ENCODE measurements at regions not wholly inside any gene's neighbourhood (a gene's known extent, or its start where the extent isn't known, plus 50 kb on each side); places are given as distances from the start of the nearest gene placed in this dataset.
A peak's percentile ranks its signal among the peaks of the same experiment; 100 is the strongest.

GRCh38 chr16:55242667-55243066, 81.3 kb upstream of the IRX6 start:
- no peak for DNase-seq

- DNase-seq = no peak
Measured at GRCh38 chr16:55248058-55248457, 75.9 kb upstream of the IRX6 start.

- DNase-seq = no peak
Measured at GRCh38 chr16:55248494-55248893, 75.5 kb upstream of the IRX6 start.

GRCh38 chr16:55249361-55249760, 74.6 kb upstream of the IRX6 start:
- no peak for DNase-seq

- no peak for DNase-seq
Measured at GRCh38 chr16:55249936-55250335, 74.1 kb upstream of the IRX6 start.

- DNase-seq = no peak
Measured at GRCh38 chr16:55250701-55251100, 73.3 kb upstream of the IRX6 start.

GRCh38 chr16:55251151-55251550, 72.9 kb upstream of the IRX6 start:
- no peak for DNase-seq

GRCh38 chr16:55252577-55252976, 71.4 kb upstream of the IRX6 start:
- DNase-seq = no peak

GRCh38 chr16:55253987-55254386, 70.0 kb upstream of the IRX6 start:
- DNase-seq = no peak

GRCh38 chr16:55255733-55256282, 68.2 kb upstream of the IRX6 start:
- DNase-seq = peak; percentile 42

- DNase-seq = no peak
Measured at GRCh38 chr16:55256412-55257016, 67.5 kb upstream of the IRX6 start.

- peak; percentile 73 for DNase-seq
Measured at GRCh38 chr16:55257966-55258613, 65.9 kb upstream of the IRX6 start.

- DNase-seq = no peak
Measured at GRCh38 chr16:55261301-55261700, 62.7 kb upstream of the IRX6 start.

- DNase-seq = no peak
Measured at GRCh38 chr16:55263271-55264250, 60.4 kb upstream of the IRX6 start.

GRCh38 chr16:55264949-55265348, 59.1 kb upstream of the IRX6 start:
- DNase-seq = no peak

- DNase-seq = no peak
Measured at GRCh38 chr16:55265926-55266325, 58.1 kb upstream of the IRX6 start.

GRCh38 chr16:55271945-55272513, 52.0 kb upstream of the IRX6 start:
- DNase-seq = no peak

- DNase-seq = no peak
Measured at GRCh38 chr16:55272744-55273143, 51.3 kb upstream of the IRX6 start.

- DNase-seq = no peak
Measured at GRCh38 chr16:55273356-55273755, 50.6 kb upstream of the IRX6 start.

GRCh38 chr16:55273959-55274358, 50.0 kb upstream of the IRX6 start:
- DNase-seq = no peak

Measured in retina (tissue), 1 donor.